ENCODE measurements at regions not wholly inside any gene's neighbourhood (a gene's known extent, or its start where the extent isn't known, plus 50 kb on each side); places are given as distances from the start of the nearest gene placed in this dataset.

- WGBS, 2 donors = 71 to 82% methylated on average over 3 of the region's 3 CpGs
- Histone ChIP-seq H3K9me3 (no peaks in the 10 kb centered on the region), H3K27ac (no peak overlapping the region), H3K36me3 (no peaks in the 10 kb centered on the region), H3K27me3 (no peaks in the 10 kb centered on the region), H3K4me3 (no peak overlapping the region), H3K4me1 (no peaks in the 10 kb centered on the region)
- intact Hi-C loops (cut with DNase I) = no loop called here
- DNase-seq (no peak), ATAC-seq (no peak), FAIRE-seq (no peak)
- no peak for TF ChIP-seq CTCF (IDR thresholded peaks at IDR 0.05)
Observed at GRCh38 chr11:69566001-69566400, 75.0 kb upstream of the CCND1 start.

GRCh38 chr11:69567951-69568808 lies 72.8 kb upstream of the CCND1 start:
- no peak for DNase-seq
- WGBS, 2 donors = 58 to 65% methylated on average over 18 of the region's 18 CpGs
- no peak overlapping the region for H3K27ac ChIP-seq
- H3K4me3 ChIP-seq = no peak overlapping the region
- H3K36me3 ChIP-seq = no peaks in the 10 kb centered on the region
- H3K9me3 ChIP-seq = no peaks in the 10 kb centered on the region
- H3K4me1 ChIP-seq = no peaks in the 10 kb centered on the region
- ATAC-seq = no peak
- FAIRE-seq = no peak
- no peak for TF ChIP-seq CTCF (IDR thresholded peaks at IDR 0.05)
- H3K27me3 ChIP-seq = no peaks in the 10 kb centered on the region
- intact Hi-C loops (cut with DNase I) = no loop called here

- FAIRE-seq = no peak
- intact Hi-C loops (cut with DNase I) = no loop called here
- H3K27ac ChIP-seq = no peak overlapping the region
- H3K4me3 ChIP-seq = no peak overlapping the region
- ATAC-seq = no peak
- no peak for TF ChIP-seq CTCF (IDR thresholded peaks at IDR 0.05)
- 27 to 33% methylated on average over 4 of the region's 4 CpGs for WGBS, 2 donors
- H3K9me3 ChIP-seq = no peaks in the 10 kb centered on the region
- H3K27me3 ChIP-seq = no peaks in the 10 kb centered on the region
- no peaks in the 10 kb centered on the region for H3K36me3 ChIP-seq
- DNase-seq = no peak
- no peaks in the 10 kb centered on the region for H3K4me1 ChIP-seq
Observed at GRCh38 chr11:69568809-69569097, 72.2 kb upstream of the CCND1 start.

GRCh38 chr11:69569306-69570200 lies 71.4 kb upstream of the CCND1 start:
- no peak for ATAC-seq
- TF ChIP-seq CTCF (IDR thresholded peaks at IDR 0.05) = no peak

More at GRCh38 chr11:69569306-69570200, 71.4 kb upstream of the CCND1 start:
- intact Hi-C loops (cut with DNase I) = no loop called here
- Histone ChIP-seq H3K27ac (no peak overlapping the region), H3K36me3 (no peaks in the 10 kb centered on the region), H3K27me3 (no peaks in the 10 kb centered on the region), H3K4me3 (no peak overlapping the region), H3K4me1 (no peaks in the 10 kb centered on the region), H3K9me3 (no peaks in the 10 kb centered on the region)
- FAIRE-seq = no peak
- DNase-seq = no peak
- 70 to 75% methylated on average over 21 of the region's 21 CpGs for WGBS, 2 donors
